Neural progenitor cell (in vitro differentiated cells): ENCODE measurements at regions not wholly inside any gene's neighbourhood (a gene's known extent, or its start where the extent isn't known, plus 50 kb on each side); places are given as distances from the start of the nearest gene placed in this dataset.

Experiments
- CTCF ChIP-seq: fragments of 200-600 bp; sonication (generic); IDR thresholded peaks from 2 replicates; pipeline ENCODE4 v1.5.1; 2017; ENCODE audit warnings: antibody characterized with exemption, mild to moderate bottlenecking
- EZH2 ChIP-seq: fragments of 200-600 bp; sonication (generic); IDR thresholded peaks from 2 replicates; pipeline ENCODE4 v1.6.1; 2017; ENCODE audit warnings: antibody characterized with exemption, mild to moderate bottlenecking, moderate library complexity

GRCh38 chr3:187840856-187841255, 95.6 kb upstream of the BCL6 start:
- no peak for TF ChIP-seq CTCF
- TF ChIP-seq EZH2: no peak
